ENCODE measurements at regions not wholly inside any gene's neighbourhood (a gene's known extent, or its start where the extent isn't known, plus 50 kb on each side); places are given as distances from the start of the nearest gene placed in this dataset.

DNA sequence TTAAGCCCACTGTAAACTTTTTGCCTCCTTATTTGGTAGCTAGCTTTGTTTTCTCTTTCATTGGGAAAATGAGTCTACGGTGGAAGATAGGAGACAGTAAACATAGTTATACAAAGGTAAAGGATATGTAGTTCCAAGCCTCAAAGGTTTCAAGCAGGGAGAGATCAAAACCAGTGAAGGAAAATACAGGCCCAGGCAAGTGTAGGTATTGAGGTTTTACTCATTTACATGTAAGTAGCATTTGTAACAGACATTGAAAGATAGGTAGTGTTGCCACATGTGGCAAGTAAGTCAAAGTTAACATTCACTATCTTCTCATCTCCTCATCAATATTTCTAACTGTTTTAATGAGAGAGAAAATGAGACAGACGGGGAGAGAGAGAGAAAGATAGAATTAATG is 136.5 kb downstream of the RTL3 start:
- Histone ChIP-seq H3K27ac (no peak overlapping the region), H3K36me3 (no peaks in the 10 kb centered on the region), H3K4me3 (replicated peaks in 1 of 3) (no peak overlapping the region), H3K4me1 (no peaks in the 10 kb centered on the region), H3K27me3 (no peaks in the 10 kb centered on the region), H3K9me3 (no peaks in the 10 kb centered on the region)
- TF ChIP-seq, protein P1, sequence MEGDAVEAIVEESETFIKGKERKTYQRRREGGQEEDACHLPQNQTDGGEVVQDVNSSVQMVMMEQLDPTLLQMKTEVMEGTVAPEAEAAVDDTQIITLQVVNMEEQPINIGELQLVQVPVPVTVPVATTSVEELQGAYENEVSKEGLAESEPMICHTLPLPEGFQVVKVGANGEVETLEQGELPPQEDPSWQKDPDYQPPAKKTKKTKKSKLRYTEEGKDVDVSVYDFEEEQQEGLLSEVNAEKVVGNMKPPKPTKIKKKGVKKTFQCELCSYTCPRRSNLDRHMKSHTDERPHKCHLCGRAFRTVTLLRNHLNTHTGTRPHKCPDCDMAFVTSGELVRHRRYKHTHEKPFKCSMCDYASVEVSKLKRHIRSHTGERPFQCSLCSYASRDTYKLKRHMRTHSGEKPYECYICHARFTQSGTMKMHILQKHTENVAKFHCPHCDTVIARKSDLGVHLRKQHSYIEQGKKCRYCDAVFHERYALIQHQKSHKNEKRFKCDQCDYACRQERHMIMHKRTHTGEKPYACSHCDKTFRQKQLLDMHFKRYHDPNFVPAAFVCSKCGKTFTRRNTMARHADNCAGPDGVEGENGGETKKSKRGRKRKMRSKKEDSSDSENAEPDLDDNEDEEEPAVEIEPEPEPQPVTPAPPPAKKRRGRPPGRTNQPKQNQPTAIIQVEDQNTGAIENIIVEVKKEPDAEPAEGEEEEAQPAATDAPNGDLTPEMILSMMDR (IDR thresholded peaks at IDR 0.05), result no peak
- no peak for TF ChIP-seq POLR2A (IDR thresholded peaks at IDR 0.05)
- WGBS, 2 donors, result 68 to 80% methylated on average over 2 of the region's 2 CpGs
- intact Hi-C loops (cut with DNase I), result no loop called here
- DNase-seq, result no peak

DNA sequence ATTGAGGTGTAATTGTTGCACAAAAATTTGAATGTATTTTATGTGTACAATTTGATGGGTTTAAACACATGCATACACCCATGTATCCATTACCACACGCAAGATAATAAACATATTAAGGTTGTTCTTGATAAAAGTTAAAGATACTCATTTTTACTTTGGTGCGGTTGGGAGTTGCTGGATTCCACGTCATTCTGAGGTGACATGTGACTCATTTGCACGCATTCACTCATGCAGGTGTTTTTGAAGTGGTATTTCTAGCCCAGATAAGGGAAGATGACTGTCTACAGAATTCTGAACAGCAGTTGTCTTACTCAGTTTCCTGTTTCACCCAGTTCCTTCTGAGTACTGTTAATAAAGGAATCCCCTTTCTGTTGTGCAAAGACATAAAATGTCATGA is 142.0 kb downstream of the RTL3 start:
- Histone ChIP-seq H3K4me3 (replicated peaks in 1 of 3) (no peak overlapping the region), H3K27me3 (no peaks in the 10 kb centered on the region), H3K4me1 (no peaks in the 10 kb centered on the region), H3K9me3 (no peaks in the 10 kb centered on the region), H3K36me3 (no peaks in the 10 kb centered on the region), H3K27ac (no peak overlapping the region)
- intact Hi-C loops (cut with DNase I), result no loop called here
- TF ChIP-seq, protein P1 (IDR thresholded peaks at IDR 0.05), result no peak
- TF ChIP-seq POLR2A (IDR thresholded peaks at IDR 0.05), result no peak
- WGBS, 2 donors, result 78 to 85% methylated on average over 4 of the region's 4 CpGs
- no peak for DNase-seq

DNA sequence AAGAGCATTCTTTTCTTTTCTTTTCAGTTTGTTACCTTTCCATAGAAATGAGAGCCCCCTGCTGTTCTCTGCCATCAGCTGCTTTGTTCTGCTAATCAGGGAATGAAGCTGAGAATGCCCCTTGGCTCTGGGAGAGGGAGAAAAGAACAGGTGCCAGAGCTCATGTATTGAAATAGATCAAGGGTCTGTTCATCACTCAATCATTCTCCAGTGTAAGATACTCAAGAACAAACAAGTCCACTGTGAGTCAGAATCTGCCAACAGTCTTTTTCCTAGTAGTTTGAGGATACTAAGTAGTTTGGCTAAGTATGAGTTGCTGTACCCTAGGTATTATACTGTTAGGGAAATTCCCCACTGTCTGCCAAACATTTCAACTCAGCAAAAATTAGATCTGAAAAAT is 144.3 kb downstream of the RTL3 start:
- H3K9me3 ChIP-seq, result no peaks in the 10 kb centered on the region
- H3K4me1 ChIP-seq, result no peaks in the 10 kb centered on the region
- no peak overlapping the region for H3K27ac ChIP-seq
- intact Hi-C loops (cut with DNase I), result no loop called here
- DNase-seq, result no peak
- H3K4me3 ChIP-seq (replicated peaks in 1 of 3), result no peak overlapping the region
- H3K27me3 ChIP-seq, result no peaks in the 10 kb centered on the region
- no peak for TF ChIP-seq POLR2A (IDR thresholded peaks at IDR 0.05)
- TF ChIP-seq, protein P1 (IDR thresholded peaks at IDR 0.05), result no peak
- no peaks in the 10 kb centered on the region for H3K36me3 ChIP-seq

DNA sequence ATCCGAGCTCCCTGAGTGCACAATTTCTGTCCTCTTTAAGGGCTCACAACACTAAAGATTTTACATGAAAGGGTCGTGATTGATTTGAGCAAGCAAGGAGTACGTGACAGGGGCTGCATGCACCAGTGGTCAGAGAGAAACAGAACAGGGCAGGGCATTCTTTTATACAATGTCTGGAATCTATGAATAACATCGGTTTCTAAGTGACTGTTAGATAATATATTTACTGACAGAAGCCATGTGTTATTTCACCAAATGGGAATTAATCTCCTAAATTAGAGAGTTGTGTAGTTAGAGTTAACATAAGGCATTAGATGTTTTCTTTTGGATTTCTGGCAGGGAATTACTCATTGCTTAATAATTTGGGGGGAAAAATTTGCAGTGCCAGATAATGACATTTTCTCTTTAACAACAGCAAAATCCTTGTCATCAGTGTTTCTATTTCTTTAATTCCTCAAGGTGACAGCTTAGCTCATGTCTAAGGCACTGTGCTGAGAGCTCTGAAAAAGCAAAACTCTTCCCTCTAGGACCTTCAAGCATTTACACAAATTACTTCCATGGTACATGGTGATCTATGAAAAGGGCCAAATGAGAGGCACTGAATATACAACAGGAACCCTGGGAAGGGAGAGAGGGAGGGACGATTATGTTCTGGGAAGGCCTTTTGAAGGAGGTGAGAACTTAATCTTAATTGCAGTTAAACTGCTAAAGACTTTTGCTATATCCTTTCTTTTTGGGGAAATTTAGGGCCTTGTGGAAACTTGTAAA is 145.0 kb downstream of the RTL3 start:
- no peak for DNase-seq
- no peaks in the 10 kb centered on the region for H3K4me1 ChIP-seq
- H3K36me3 ChIP-seq, result no peaks in the 10 kb centered on the region
- H3K27me3 ChIP-seq, result no peaks in the 10 kb centered on the region
- 40 to 49% methylated on average over 5 of the region's 5 CpGs for WGBS, 2 donors
- H3K27ac ChIP-seq, result no peak overlapping the region
- H3K4me3 ChIP-seq (replicated peaks in 1 of 3), result no peak overlapping the region
- intact Hi-C loops (cut with DNase I), result no loop called here
- no peaks in the 10 kb centered on the region for H3K9me3 ChIP-seq
- TF ChIP-seq, protein P1 (IDR thresholded peaks at IDR 0.05), result no peak
- TF ChIP-seq POLR2A (IDR thresholded peaks at IDR 0.05), result no peak

DNA sequence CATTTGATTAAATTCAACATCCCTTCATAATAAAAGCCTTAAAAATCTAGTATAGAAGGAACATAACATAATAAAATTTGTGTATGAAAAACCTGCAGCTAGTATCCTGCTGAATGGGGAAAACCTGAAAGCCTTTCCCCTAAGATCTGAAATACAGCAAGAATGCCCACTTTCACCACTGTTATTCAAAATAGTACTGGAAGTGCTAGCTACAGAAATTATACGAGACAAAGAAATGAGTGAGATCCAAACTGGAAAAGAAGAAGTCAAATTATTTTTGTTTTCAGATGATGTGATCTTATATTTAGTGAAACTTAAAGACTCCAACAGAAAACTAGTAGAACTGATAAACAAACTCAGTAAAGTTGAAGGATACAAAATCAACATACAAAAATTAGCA is 152.9 kb downstream of the RTL3 start:
- no peak for DNase-seq
- Histone ChIP-seq H3K27ac (no peak overlapping the region), H3K36me3 (no peaks in the 10 kb centered on the region), H3K27me3 (no peaks in the 10 kb centered on the region), H3K4me1 (no peaks in the 10 kb centered on the region), H3K4me3 (replicated peaks in 1 of 3) (no peak overlapping the region), H3K9me3 (no peaks in the 10 kb centered on the region)
- TF ChIP-seq, protein P1 (IDR thresholded peaks at IDR 0.05), result no peak
- TF ChIP-seq POLR2A (IDR thresholded peaks at IDR 0.05), result no peak
- WGBS, 2 donors, result 73 to 92% methylated on average over 1 of the region's 1 CpG
- intact Hi-C loops (cut with DNase I), result no loop called here

All from thyroid gland (tissue), 4 donors.